BJ (cell line): ENCODE measurements at regions not wholly inside any gene's neighbourhood (a gene's known extent, or its start where the extent isn't known, plus 50 kb on each side); places are given as distances from the start of the nearest gene placed in this dataset.

Experiments
- CTCF ChIA-PET: fragments of 350-600 bp; formaldehyde crosslinking; extraction: SDS; loops from one replicate; lab custom pipeline; 2021; ENCODE audit warnings: antibody characterized with exemption, inconsistent platforms; lab: Yijun Ruan, JAX
- POLR2A ChIA-PET: fragments of 300-600 bp; sonication (Branson Sonifier 250); formaldehyde crosslinking; extraction: SDS; loops from one replicate; lab custom pipeline; 2021; ENCODE audit warnings: antibody characterized with exemption; lab: Charles Lee
- DNase-seq: peaks from one replicate; pipeline ENCODE4 v3.0.0-alpha.2; 2011; ENCODE audit warnings: low read depth
- H3K27me3 ChIP-seq: 2 replicates; pipeline ENCODE4 v1.6.0; 2011; ENCODE audit warnings: low read length; ENCODE audit not compliant: control insufficient read depth, insufficient read depth
- H3K36me3 ChIP-seq: 2 replicates; pipeline ENCODE4 v1.5.1; 2011; ENCODE audit warnings: low read length; ENCODE audit not compliant: control insufficient read depth, insufficient read depth
- H3K4me3 ChIP-seq: 2 replicates; pipeline ENCODE4 v1.5.1; 2011; ENCODE audit warnings: low read depth, mild to moderate bottlenecking, control low read depth, low read length
- CTCF ChIP-seq: IDR thresholded peaks from 2 replicates; pipeline ENCODE4 v1.5.1; 2011; ENCODE audit warnings: low read depth, mild to moderate bottlenecking, control low read depth, inconsistent platforms, low read length, moderate library complexity; ENCODE audit not compliant: insufficient read depth

- POLR2A ChIA-PET = no interaction called here
- CTCF ChIA-PET = no interaction called here
- DNase-seq = no peak
- Histone ChIP-seq H3K4me3 (no peak overlapping the region), H3K36me3 (no peaks in the 10 kb centered on the region), H3K27me3 (no peaks in the 10 kb centered on the region)
- no peak for TF ChIP-seq CTCF
These were observed 102.3 kb downstream of the RND3 start for GRCh38 chr2:150385211-150385610.

- DNase-seq = no peak
- POLR2A ChIA-PET = no interaction called here
- H3K27me3 ChIP-seq = no peaks in the 10 kb centered on the region
- CTCF ChIA-PET = no interaction called here
- TF ChIP-seq CTCF = no peak
- no peak overlapping the region for H3K4me3 ChIP-seq
- no peaks in the 10 kb centered on the region for H3K36me3 ChIP-seq
These were observed 103.9 kb downstream of the RND3 start for GRCh38 chr2:150383587-150383986.

- POLR2A ChIA-PET = no interaction called here
These were observed 108.3 kb downstream of the RND3 start for GRCh38 chr2:150379166-150379565.

GRCh38 chr2:150378686-150379085 lies 108.8 kb downstream of the RND3 start:
- no peak for TF ChIP-seq CTCF
- CTCF ChIA-PET = no interaction called here
- Histone ChIP-seq H3K27me3 (no peaks in the 10 kb centered on the region), H3K4me3 (no peak overlapping the region), H3K36me3 (no peaks in the 10 kb centered on the region)
- no peak for DNase-seq
- POLR2A ChIA-PET = no interaction called here

More at GRCh38 chr2:150379166-150379565, 108.3 kb downstream of the RND3 start:
- no peak for TF ChIP-seq CTCF
- DNase-seq = no peak
- Histone ChIP-seq H3K36me3 (no peaks in the 10 kb centered on the region), H3K4me3 (no peak overlapping the region), H3K27me3 (no peaks in the 10 kb centered on the region)
- CTCF ChIA-PET = no interaction called here

GRCh38 chr2:150376553-150377335 lies 110.7 kb downstream of the RND3 start:
- CTCF ChIA-PET = no interaction called here
- no peak for DNase-seq
- H3K27me3 ChIP-seq = no peaks in the 10 kb centered on the region
- H3K4me3 ChIP-seq = no peak overlapping the region
- TF ChIP-seq CTCF = no peak
- no peaks in the 10 kb centered on the region for H3K36me3 ChIP-seq
- POLR2A ChIA-PET = no interaction called here
